Upper lobe of left lung (tissue), 4 donors: ENCODE measurements at regions not wholly inside any gene's neighbourhood (a gene's known extent, or its start where the extent isn't known, plus 50 kb on each side); places are given as distances from the start of the nearest gene placed in this dataset.

Experiments
- CTCF ChIP-seq, 6 experiments: fragments of 450-650 bp in 4 of 6; fragments of 200-600 bp in 2 of 6; sonication (generic) in 2 of 6; IDR thresholded peaks; one replicate each; pipeline ENCODE4 v1.5.1; 2016 to 2019; ENCODE audit warnings: antibody characterized with exemption in 6 of 6
- POLR2A ChIP-seq, 4 donors: fragments of 450-650 bp; IDR thresholded peaks; one replicate each; pipeline ENCODE4 v1.5.1; 2016 to 2017; ENCODE audit warnings: antibody characterized with exemption in 4 of 4, mild to moderate bottlenecking in 2 of 4

- TF ChIP-seq POLR2A (IDR thresholded peaks at IDR 0.05) (no peak), CTCF (IDR thresholded peaks at IDR 0.05) (no peak)
Observed at GRCh38 chr5:39711821-39712220, 287.0 kb upstream of the DAB2 start.
